NCI-H1417 treated with DMSO at 0.1 percent for 48 hours (cell line): ENCODE measurements at regions not wholly inside any gene's neighbourhood (a gene's known extent, or its start where the extent isn't known, plus 50 kb on each side); places are given as distances from the start of the nearest gene placed in this dataset.

Experiments
- DNase-seq: peaks from one replicate; lab custom pipeline; 2025; lab: John Stamatoyannopoulos, UW

DNA sequence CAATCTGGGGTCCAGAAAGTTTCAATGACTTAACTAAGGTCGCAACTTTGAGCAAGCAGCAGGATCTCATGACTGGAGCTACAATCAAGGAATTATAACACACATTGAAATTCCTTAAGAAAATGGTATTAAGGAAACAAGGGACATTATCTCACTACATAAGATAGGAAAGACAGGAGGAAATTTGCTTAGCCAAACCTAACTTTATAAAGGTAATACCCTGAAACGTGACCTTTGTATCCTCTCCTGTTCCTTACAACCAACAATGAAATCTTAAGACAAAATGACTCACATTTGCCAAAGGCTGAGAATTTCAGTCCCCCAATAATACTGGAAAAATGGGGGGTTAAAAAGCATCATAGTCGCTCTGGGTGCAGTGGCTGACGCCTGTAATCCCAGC is 218.9 kb upstream of the LYZL1 start:
- no peak for DNase-seq

DNA sequence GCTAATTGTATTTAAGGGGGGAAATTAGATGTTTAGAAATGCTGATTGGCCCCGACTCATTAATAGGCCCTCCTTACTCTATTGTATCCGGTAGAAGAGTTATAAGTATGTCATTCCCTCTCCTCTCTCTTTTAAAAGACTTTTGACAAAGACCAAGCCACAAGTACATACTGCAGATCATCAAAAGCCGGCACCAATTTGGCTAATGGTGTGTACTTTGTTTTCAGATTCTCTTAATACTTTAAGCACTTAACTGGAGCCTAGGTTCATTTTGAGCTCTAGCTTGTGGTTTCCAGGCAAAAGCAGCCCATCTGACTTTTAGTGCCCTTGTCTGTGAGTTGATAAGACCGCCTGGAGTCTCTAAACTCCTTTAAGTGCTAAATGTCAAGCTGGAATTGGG is 210.0 kb upstream of the LYZL1 start:
- peak; percentile 32 for DNase-seq

DNA sequence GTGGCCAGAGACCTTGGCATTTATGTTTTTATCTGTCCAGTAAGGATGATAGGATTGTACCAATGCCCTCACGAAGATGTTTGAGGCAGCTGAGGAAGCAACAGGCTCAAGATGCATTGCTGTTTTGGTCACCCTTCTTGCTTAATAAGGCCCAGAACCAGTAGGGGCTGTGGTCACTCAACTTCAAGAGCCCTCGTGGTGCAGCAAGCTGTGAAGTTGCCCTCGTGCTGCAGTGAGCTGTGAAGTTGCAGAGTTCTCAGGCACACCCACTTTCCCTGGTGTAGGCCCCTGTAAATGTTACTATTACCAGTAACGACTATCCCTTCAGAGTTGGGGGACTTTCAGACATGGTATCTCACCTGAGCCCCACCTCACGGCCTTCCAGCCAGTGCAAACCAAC is 207.6 kb upstream of the LYZL1 start:
- DNase-seq: no peak

DNA sequence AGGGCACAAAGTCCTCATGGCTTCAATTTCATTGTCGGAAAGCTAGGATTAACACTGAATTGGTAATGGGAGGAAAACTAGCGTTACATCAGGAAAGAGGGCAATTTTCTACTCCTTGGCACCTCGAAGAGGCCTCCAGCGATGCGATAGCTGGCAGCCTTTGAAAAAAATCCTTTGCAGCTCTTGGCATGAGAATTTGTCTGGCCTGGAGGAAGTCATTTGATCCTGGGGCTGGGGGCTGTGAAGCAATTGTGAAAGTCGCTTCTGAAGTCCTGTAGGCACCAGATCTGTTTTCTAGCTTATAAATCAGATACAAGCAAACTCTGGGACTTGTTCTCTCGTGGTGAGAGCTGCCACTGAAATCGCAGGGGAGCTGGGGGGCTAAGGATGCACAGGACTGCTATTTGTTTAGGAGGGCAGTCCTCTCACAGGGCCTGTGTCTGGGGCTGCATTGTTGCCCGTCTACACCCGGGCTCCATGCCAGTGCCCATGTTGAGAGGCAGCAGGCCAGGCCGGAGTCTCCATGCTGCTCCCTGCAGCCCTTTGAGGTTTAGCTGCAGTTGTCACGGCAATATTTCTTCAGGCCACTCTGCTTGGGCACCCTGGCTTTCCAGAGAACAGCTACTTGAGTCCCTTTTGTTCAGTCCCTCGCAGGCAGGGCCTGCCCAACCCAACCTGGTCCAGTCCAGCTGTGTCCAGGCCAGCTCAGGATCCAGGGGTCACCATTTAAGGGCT is 206.8 kb upstream of the LYZL1 start:
- DNase-seq: no peak

GRCh38 chr10:29083096-29083495 is 205.8 kb upstream of the LYZL1 start:
- no peak for DNase-seq

DNA sequence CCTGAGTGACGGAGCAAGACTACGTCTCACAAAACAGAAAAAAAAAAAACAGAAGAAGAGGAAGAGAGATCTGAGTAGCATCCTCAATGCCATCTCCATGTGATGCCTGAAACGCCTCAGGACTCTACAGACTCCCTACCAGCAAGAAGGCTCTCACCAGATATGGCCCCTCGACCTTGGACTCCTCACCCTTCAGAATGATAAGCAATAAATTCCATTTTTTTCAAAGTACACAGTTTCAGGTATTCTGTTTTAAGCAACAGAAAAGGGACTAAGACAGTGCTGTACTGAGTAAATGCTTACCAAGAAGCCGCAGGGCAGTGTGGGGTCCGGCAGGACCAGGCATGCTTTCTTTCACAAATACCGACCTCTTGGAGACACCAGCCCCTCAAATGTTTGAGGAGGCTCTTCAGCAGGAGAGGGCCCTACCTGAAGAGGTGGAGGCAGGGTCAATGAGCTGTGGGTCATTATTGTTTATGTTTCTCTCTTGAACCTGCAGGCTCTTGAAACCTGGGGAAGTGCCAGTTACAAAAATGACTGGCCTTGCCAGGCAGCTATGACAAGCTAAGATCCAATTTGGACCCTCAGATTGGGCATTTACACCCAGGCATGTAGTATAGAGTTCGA is 204.1 kb upstream of the LYZL1 start:
- DNase-seq: no peak

DNA sequence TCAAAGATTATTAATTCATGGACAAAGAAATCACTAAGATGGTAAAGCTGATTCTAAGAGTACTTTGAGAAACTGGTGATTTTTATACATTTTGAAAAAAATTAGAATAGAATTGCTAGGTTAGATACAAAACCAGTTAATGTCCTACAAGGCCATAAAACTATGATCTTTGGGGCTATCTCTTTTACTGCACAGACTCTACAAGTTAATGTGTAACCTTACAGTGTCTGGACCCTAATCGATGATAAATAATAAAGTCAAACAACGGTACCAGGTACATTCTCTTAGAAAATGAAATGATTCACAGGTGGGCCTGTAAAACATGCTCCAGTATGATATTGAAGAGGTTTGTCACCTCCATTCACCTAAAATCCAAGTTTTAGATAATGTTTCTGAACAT is 199.8 kb upstream of the LYZL1 start:
- DNase-seq: no peak

DNA sequence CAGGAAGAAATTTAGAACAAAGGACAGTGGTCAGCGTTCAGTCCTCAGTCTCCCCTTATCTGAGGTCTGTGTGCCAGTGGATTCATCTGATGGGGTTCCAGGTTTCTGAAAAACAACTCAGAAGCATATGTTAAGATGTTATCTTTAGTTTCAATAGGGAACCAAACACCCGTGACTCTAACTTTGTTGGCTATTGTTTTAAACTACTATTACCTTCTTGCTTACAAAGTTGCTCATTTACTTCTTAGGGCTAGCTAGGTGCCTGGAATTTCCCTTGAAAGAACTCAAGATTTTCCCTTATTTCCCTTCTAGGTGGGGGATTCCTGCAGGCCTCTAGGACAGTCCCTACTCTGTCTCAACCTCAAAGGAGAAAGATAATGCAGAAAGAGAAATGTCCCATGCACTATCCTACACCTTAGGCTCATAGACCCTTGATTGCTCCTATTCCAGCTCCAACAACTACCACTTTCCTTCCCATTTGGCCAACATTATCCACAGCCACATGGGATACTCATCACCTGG is 192.5 kb upstream of the LYZL1 start:
- no peak for DNase-seq

DNA sequence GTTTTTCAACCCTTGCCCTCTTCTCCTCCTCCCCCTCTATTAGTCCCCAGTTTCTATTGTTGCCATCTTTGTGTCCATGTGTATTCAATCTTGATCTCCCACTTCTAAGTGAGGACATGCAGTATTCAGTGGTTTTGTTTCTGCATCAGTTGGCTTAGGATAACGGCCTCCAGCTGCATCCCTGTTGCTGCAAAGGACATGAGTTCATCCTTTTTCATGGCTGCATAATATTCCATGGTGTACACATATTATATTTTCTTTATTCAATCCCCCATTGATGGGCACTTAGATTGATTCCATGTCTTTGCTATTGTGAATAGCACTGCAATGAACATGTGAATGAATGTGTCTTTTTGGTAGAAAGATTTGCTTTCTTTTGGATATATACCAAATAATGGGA is 190.4 kb upstream of the LYZL1 start:
- no peak for DNase-seq

GRCh38 chr10:29099001-29099400 is 189.9 kb upstream of the LYZL1 start:
- DNase-seq: no peak

GRCh38 chr10:29099415-29099814 is 189.5 kb upstream of the LYZL1 start:
- DNase-seq: no peak

DNA sequence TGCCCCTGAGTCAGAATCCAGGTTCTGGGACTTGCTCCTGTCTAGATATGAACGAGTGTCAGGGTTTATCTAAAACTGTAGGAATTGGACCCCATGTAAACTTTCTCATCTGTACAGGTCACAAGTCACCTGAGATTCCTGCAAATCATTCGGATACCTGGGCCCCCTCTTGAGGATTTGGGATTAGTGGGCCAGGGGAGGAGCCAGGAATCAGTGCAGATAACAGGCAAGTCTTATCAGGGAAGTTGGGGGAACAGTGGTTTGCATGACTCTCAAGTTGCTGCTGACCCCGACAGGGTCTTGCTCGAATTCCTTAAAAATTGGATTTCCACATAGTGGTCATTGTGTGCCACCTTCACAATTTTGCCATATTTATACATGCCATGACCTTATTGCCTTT is 188.4 kb upstream of the LYZL1 start:
- no peak for DNase-seq

DNA sequence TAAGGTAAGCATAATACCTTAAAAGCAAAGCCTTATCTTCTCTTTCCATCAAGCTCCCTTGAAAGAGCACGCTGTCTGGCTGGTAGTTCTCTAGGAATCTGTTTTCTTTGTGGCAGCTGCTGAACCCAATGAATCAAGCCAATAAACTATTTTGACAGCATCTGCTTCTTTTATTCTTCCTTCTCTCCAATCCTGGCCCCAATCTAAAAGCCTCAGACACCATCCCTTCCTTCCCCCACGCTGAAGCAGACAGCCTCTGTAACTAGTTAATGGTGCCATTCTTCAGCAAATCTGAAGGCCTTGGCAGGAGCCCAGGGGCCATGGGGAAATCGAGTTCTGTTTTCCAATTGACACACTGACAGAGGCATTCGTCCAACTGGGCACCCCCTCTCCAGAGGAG is 186.6 kb upstream of the LYZL1 start:
- DNase-seq: no peak

- no peak for DNase-seq
These were observed 186.2 kb upstream of the LYZL1 start for GRCh38 chr10:29102636-29103035.

DNA sequence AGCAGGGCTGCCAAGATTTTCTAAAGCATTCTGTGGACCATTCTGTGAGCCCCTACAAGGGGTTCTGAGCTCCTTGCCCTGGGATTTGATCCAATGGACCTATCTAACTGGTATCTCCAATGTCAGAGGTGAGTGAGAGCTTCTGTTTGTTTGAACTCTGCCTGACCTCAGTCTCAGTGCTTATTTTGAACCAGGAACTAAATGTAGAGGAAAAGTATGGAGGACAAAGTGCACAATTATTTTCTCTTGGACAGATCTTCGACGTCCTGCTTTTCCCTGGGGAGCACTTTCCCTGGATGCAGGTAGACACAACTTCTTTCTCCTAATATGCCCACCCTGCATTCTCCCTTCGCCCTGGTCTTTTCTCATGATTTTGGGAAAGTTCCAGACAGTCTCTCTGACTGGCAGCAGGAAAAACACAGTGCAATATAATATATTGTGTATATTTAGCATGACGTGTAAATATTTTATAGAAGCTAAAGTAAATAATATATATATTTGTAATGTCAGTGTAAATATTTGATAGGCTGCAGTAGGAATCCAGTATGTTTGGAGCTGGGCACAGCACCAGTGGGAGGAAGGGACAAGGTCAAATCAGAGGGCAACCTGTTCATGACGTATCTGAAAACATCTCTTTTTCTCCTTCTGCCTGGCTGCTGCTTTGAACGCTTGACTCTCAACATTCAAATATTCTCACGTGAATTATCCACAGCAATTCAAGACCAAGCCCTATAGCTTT is 184.0 kb upstream of the LYZL1 start:
- DNase-seq: no peak

DNA sequence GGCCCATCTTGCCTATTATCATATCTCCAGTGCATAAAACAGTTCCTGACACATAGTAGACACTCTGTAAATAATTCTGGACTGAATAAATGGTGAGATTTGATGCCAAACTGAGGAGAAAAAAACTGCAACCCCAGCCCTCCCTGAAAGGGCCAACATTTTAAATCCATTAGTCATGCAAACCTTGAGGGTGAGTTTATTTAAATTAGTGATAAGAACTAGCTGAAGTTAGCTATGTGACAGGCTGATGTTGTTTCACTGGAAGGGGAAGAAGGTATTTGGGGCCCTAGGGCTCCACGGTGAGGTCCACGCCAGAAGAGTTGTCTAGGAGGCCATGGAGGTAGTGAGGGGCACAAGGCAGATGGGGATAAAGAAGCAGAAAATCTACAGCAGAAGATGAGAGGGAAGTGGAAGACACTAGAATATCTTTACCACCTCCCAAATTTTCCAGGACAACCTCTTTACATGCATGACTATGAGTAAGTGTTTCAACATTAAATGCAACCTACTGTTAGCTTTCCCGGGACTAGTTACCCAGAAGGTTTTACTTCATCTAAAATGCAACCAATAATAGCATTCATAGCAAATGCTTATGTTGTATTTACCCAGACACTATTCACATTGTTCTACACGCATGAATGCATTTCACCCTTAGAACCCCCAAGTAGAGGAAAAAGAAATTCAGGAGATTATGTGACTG is 183.2 kb upstream of the LYZL1 start:
- no peak for DNase-seq

- DNase-seq: no peak
These were observed 182.6 kb upstream of the LYZL1 start for GRCh38 chr10:29106287-29106686.

DNA sequence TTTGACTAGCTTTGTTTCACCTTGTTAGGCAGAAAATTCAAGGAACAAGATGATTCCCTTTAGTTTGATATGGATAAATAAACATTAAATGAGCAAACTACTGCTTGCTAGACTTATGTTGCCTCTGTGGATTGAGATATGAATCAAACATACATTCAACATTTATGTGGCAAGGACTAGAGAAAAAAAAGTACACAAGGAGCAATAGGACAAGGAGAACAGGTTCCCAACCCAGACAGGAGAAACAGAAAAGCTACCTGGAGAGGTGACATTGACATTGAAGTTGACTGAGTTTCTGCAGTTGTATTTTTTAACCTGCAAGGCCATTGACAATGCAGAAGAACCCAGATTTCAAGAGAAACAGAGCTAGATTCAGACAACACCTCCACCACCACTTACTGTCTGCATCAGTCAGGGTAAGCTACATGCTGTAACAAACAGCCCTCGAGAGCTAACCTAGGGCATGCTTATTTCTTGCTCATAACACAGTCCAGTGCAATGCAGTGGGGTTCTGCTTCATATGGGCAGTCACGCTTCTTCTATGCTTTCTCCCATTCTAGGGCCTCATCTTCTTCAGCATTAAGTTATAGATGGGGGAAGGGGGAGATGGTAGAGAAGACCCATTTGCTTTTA is 180.9 kb upstream of the LYZL1 start:
- DNase-seq: no peak

DNA sequence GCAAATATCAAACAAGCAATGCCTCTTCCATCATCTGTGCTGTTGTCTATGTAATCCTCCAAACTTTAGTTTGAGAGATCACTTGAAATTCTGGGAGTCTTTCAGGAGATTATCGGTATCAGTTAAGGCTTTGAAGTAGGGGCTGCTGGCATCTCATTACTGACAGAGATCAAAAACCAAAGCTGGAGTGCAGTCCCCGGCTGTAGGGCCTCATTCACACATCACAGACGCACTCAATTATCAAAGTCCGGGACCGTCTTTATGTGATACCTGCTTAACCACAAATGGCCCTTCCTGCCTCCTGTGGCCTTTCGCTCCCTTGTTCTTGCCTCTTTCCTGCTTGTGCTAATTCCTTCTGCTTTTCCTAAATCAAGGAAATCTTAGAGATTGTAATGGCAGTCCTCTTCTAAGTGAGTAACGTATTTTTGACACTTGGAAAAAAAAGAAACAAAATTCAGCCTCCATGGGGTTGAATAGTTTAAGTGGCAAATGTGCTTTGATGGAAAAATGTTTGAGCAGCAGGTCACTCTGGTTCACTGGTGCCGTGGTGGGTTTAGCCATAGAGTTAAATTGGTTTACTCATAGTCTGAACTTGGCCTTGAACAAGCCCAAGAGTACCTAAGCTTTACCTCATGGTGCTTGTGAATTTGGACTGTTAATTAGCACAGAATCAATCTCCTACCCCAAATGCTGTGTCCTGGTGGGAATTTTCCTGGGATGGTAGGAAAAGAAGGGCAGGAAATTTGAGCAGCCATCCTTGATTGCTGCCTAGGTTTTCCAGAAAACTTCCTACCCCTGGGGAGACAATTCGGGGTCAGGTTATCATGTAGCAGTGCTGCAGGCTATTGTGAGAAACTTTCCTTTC is 178.9 kb upstream of the LYZL1 start:
- no peak for DNase-seq

DNA sequence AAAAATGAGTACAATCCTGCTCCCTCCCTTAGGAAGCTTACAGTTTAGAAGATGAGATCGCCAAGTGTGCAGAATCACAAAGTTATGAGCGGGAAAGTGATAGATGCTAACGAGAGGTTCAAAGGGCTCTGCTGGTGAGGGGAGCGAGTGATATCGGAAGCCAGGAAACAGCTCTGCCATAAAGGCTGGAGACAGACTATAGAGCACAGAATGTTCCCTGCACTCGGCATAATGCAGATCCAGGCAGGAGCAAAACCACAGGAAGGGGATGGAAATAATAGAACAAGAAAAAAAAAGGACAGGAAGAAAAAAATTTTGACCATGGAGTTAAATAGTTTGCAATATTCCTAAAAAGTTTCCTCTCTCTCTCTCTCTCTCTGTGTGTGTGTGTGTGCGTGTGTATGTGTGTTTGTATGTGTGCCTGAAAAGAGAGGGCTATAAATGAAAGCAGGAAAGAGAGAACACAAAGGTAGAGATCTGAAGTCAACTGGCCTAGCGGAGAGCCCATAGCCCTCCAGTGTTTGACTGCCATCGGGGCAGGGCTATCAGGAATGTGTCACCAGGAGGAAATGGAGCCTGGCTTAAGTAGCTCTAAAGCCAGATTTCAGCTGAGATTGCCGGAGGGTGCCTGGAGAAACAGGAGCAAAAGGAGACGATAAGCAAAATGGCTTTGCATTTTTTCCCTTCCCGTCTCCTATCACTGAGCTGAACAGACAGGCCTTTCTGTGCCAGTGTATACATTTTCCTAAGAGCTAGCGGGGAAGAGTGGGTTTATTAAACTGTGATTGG is 175.8 kb upstream of the LYZL1 start:
- no peak for DNase-seq
